ENCODE measurements at regions not wholly inside any gene's neighbourhood (a gene's known extent, or its start where the extent isn't known, plus 50 kb on each side); places are given as distances from the start of the nearest gene placed in this dataset.
"Not testable (repeated sequence)": the region's sequence is repeated elsewhere in the genome, so short reads cannot be mapped to it uniquely, and the experiment has no call there.

- H3K9me3 ChIP-seq (ENCODE audit: control insufficient read depth, low read length): peaks cover 13% of the 10 kb centered on the region
- DNase-seq; H2BK15ac ChIP-seq (ENCODE audit: low read depth, poor library complexity, severe bottlenecking); H3K4me1 ChIP-seq (ENCODE audit: control insufficient read depth, insufficient read depth, low read depth, low read length); H3K9ac ChIP-seq (ENCODE audit: low read length); H3K27ac ChIP-seq (ENCODE audit: low read length, poor library complexity, severe bottlenecking); H2AFZ ChIP-seq (ENCODE audit: low read depth, low read length); H3K36me3 ChIP-seq (ENCODE audit: control insufficient read depth in 1 of 2, insufficient read depth in 2 of 2, low read depth in 1 of 2, low read length in 2 of 2); H3K4ac ChIP-seq (ENCODE audit: low read depth in 1 of 2, low read length in 2 of 2); H2BK120ac ChIP-seq (ENCODE audit: low read depth, low read length); H2AK5ac ChIP-seq (ENCODE audit: low read length, severe bottlenecking); H4K91ac ChIP-seq (ENCODE audit: low read length); H4K8ac ChIP-seq (ENCODE audit: low read length); H3K14ac ChIP-seq (ENCODE audit: low read length in 2 of 2); H3K4me3 ChIP-seq (ENCODE audit: insufficient read depth in 1 of 2, low read depth in 1 of 2, low read length in 2 of 2); H3K79me1 ChIP-seq (replicated peaks; ENCODE audit: low read length, poor library complexity, severe bottlenecking); H3K4me2 ChIP-seq (ENCODE audit: low read length, poor library complexity, severe bottlenecking); H3K27me3 ChIP-seq (ENCODE audit: control insufficient read depth in 1 of 2, insufficient read depth in 1 of 2, low read length in 2 of 2); H3K18ac ChIP-seq (ENCODE audit: low read depth in 1 of 2, low read length in 2 of 2); H3K23ac ChIP-seq (ENCODE audit: low read length in 2 of 2); H2BK5ac ChIP-seq (ENCODE audit: low read depth, low read length, poor library complexity, severe bottlenecking): not testable (repeated sequence)
- H2BK12ac ChIP-seq (ENCODE audit: low read length in 2 of 2): peak overlapping the region in 1 of 2 experiments; percentile 78
- 96% methylated on average over 17 of the region's 30 CpGs for WGBS
Measured at GRCh38 chr1:81178431-81179093, 622.2 kb upstream of the ADGRL2 start.

GRCh38 chr1:81174811-81175476 is 625.8 kb upstream of the ADGRL2 start:
- no peak overlapping the region for H3K4ac ChIP-seq (ENCODE audit: low read depth in 1 of 2, low read length in 2 of 2)

GRCh38 chr1:81174052-81174451 is 626.7 kb upstream of the ADGRL2 start:
- no peaks in the 10 kb centered on the region for H3K79me1 ChIP-seq (replicated peaks; ENCODE audit: low read length, poor library complexity, severe bottlenecking)
- peaks cover 42% of the 10 kb centered on the region for H3K9me3 ChIP-seq (ENCODE audit: control insufficient read depth, low read length)
- no peak overlapping the region for H3K27ac ChIP-seq (ENCODE audit: low read length, poor library complexity, severe bottlenecking)
- H2BK15ac ChIP-seq (ENCODE audit: low read depth, poor library complexity, severe bottlenecking): no peak overlapping the region
- no peak overlapping the region for H4K8ac ChIP-seq (ENCODE audit: low read length)
- DNase-seq: peak; percentile 65
- H3K36me3 ChIP-seq (ENCODE audit: control insufficient read depth in 1 of 2, insufficient read depth in 2 of 2, low read depth in 1 of 2, low read length in 2 of 2): no peaks in the 10 kb centered on the region
- H3K4me1 ChIP-seq (ENCODE audit: control insufficient read depth, insufficient read depth, low read depth, low read length): peaks cover 7% of the 10 kb centered on the region
- H3K4me3 ChIP-seq (ENCODE audit: insufficient read depth in 1 of 2, low read depth in 1 of 2, low read length in 2 of 2): no peak overlapping the region
- no peak overlapping the region for H2BK5ac ChIP-seq (ENCODE audit: low read depth, low read length, poor library complexity, severe bottlenecking)
- no peak overlapping the region for H3K23ac ChIP-seq (ENCODE audit: low read length in 2 of 2)
- 88% methylated on average over 2 of the region's 2 CpGs for WGBS
- H3K4me2 ChIP-seq (ENCODE audit: low read length, poor library complexity, severe bottlenecking): no peak overlapping the region
- no peak overlapping the region for H2BK120ac ChIP-seq (ENCODE audit: low read depth, low read length)
- H3K18ac ChIP-seq (ENCODE audit: low read depth in 1 of 2, low read length in 2 of 2): no peak overlapping the region
- no peak overlapping the region for H2AK5ac ChIP-seq (ENCODE audit: low read length, severe bottlenecking)
- H2AFZ ChIP-seq (ENCODE audit: low read depth, low read length): no peak overlapping the region
- no peak overlapping the region for H2BK12ac ChIP-seq (ENCODE audit: low read length in 2 of 2)
- H3K27me3 ChIP-seq (ENCODE audit: control insufficient read depth in 1 of 2, insufficient read depth in 1 of 2, low read length in 2 of 2): no peaks in the 10 kb centered on the region
- H3K14ac ChIP-seq (ENCODE audit: low read length in 2 of 2): no peak overlapping the region
- no peak overlapping the region for H3K9ac ChIP-seq (ENCODE audit: low read length)
- no peak overlapping the region for H4K91ac ChIP-seq (ENCODE audit: low read length)
- no peak overlapping the region for H3K4ac ChIP-seq (ENCODE audit: low read depth in 1 of 2, low read length in 2 of 2)

More at GRCh38 chr1:81174811-81175476, 625.8 kb upstream of the ADGRL2 start:
- Histone ChIP-seq H4K91ac (ENCODE audit: low read length) (no peak overlapping the region), H3K23ac (ENCODE audit: low read length in 2 of 2) (no peak overlapping the region), H3K4me1 (ENCODE audit: control insufficient read depth, insufficient read depth, low read depth, low read length) (peaks cover 7% of the 10 kb centered on the region), H3K36me3 (ENCODE audit: control insufficient read depth in 1 of 2, insufficient read depth in 2 of 2, low read depth in 1 of 2, low read length in 2 of 2) (no peaks in the 10 kb centered on the region), H3K4me3 (ENCODE audit: insufficient read depth in 1 of 2, low read depth in 1 of 2, low read length in 2 of 2) (no peak overlapping the region), H2AFZ (ENCODE audit: low read depth, low read length) (no peak overlapping the region), H3K9ac (ENCODE audit: low read length) (no peak overlapping the region), H2AK5ac (ENCODE audit: low read length, severe bottlenecking) (no peak overlapping the region), H3K79me1 (replicated peaks; ENCODE audit: low read length, poor library complexity, severe bottlenecking) (no peaks in the 10 kb centered on the region), H2BK12ac (ENCODE audit: low read length in 2 of 2) (no peak overlapping the region), H3K4me2 (ENCODE audit: low read length, poor library complexity, severe bottlenecking) (no peak overlapping the region), H2BK5ac (ENCODE audit: low read depth, low read length, poor library complexity, severe bottlenecking) (no peak overlapping the region), H2BK15ac (ENCODE audit: low read depth, poor library complexity, severe bottlenecking) (no peak overlapping the region), H2BK120ac (ENCODE audit: low read depth, low read length) (no peak overlapping the region), H3K27ac (ENCODE audit: low read length, poor library complexity, severe bottlenecking) (peak overlapping the region; percentile 17), H3K27me3 (ENCODE audit: control insufficient read depth in 1 of 2, insufficient read depth in 1 of 2, low read length in 2 of 2) (no peaks in the 10 kb centered on the region), H4K8ac (ENCODE audit: low read length) (no peak overlapping the region), H3K14ac (ENCODE audit: low read length in 2 of 2) (no peak overlapping the region), H3K18ac (ENCODE audit: low read depth in 1 of 2, low read length in 2 of 2) (peak overlapping the region in 1 of 2 experiments; percentile 12), H3K9me3 (ENCODE audit: control insufficient read depth, low read length) (peaks cover 33% of the 10 kb centered on the region)
- DNase-seq: peak; percentile 45
- WGBS: 88% methylated on average over 2 of the region's 2 CpGs

GRCh38 chr1:81172483-81172882 is 628.3 kb upstream of the ADGRL2 start:
- Histone ChIP-seq H3K4me1 (ENCODE audit: control insufficient read depth, insufficient read depth, low read depth, low read length) (peaks cover 7% of the 10 kb centered on the region), H2AFZ (ENCODE audit: low read depth, low read length) (no peak overlapping the region), H3K23ac (ENCODE audit: low read length in 2 of 2) (no peak overlapping the region), H3K9ac (ENCODE audit: low read length) (no peak overlapping the region), H3K4ac (ENCODE audit: low read depth in 1 of 2, low read length in 2 of 2) (no peak overlapping the region), H3K27ac (ENCODE audit: low read length, poor library complexity, severe bottlenecking) (no peak overlapping the region), H4K91ac (ENCODE audit: low read length) (no peak overlapping the region), H3K9me3 (ENCODE audit: control insufficient read depth, low read length) (peaks cover 42% of the 10 kb centered on the region), H2BK120ac (ENCODE audit: low read depth, low read length) (no peak overlapping the region), H3K4me2 (ENCODE audit: low read length, poor library complexity, severe bottlenecking) (no peak overlapping the region), H4K8ac (ENCODE audit: low read length) (no peak overlapping the region), H3K14ac (ENCODE audit: low read length in 2 of 2) (no peak overlapping the region), H3K4me3 (ENCODE audit: insufficient read depth in 1 of 2, low read depth in 1 of 2, low read length in 2 of 2) (no peak overlapping the region), H3K79me1 (replicated peaks; ENCODE audit: low read length, poor library complexity, severe bottlenecking) (no peaks in the 10 kb centered on the region), H3K18ac (ENCODE audit: low read depth in 1 of 2, low read length in 2 of 2) (no peak overlapping the region), H2AK5ac (ENCODE audit: low read length, severe bottlenecking) (no peak overlapping the region), H2BK15ac (ENCODE audit: low read depth, poor library complexity, severe bottlenecking) (no peak overlapping the region), H3K27me3 (ENCODE audit: control insufficient read depth in 1 of 2, insufficient read depth in 1 of 2, low read length in 2 of 2) (no peaks in the 10 kb centered on the region), H3K36me3 (ENCODE audit: control insufficient read depth in 1 of 2, insufficient read depth in 2 of 2, low read depth in 1 of 2, low read length in 2 of 2) (no peaks in the 10 kb centered on the region), H2BK5ac (ENCODE audit: low read depth, low read length, poor library complexity, severe bottlenecking) (no peak overlapping the region), H2BK12ac (ENCODE audit: low read length in 2 of 2) (no peak overlapping the region)
- no CpG with 5 or more reads among the region's 2 CpGs for WGBS
- DNase-seq: no peak

All from mesenchymal stem cell (in vitro differentiated cells and primary cell).